Neural cell (in vitro differentiated cells): ENCODE measurements at regions not wholly inside any gene's neighbourhood (a gene's known extent, or its start where the extent isn't known, plus 50 kb on each side); places are given as distances from the start of the nearest gene placed in this dataset.
"Not testable (repeated sequence)": the region's sequence is repeated elsewhere in the genome, so short reads cannot be mapped to it uniquely, and the experiment has no call there.

ENCODE experiments used
- H2AFZ ChIP-seq: fragments of 200-600, 300-800 bp; sonication (generic), shearing (Covaris generic); 2 replicates; pipeline ENCODE4 v1.6.0; 2014; ENCODE audit warnings: low read depth, mild to moderate bottlenecking, antibody characterized with exemption, low read length, moderate library complexity
- H3F3A ChIP-seq: fragments of 200-600 bp; shearing (Covaris generic); 2 replicates; pipeline ENCODE4 v1.6.1; 2016; ENCODE audit warnings: mild to moderate bottlenecking, moderate library complexity, mixed read lengths, antibody characterized with exemption, low read length; ENCODE audit not compliant: insufficient read depth, poor library complexity, severe bottlenecking
- H3K27ac ChIP-seq: fragments of 200-600, 300-800 bp; sonication (generic), shearing (Covaris generic); 2 replicates; pipeline ENCODE4 v1.5.1; 2014; ENCODE audit warnings: mild to moderate bottlenecking, low read length, moderate library complexity
- H3K27me3 ChIP-seq: fragments of 300-800, 200-600 bp; sonication (generic), shearing (Covaris generic); 2 replicates; pipeline ENCODE4 v1.6.0; 2014; ENCODE audit warnings: mild to moderate bottlenecking, low read depth, low read length, moderate library complexity; ENCODE audit not compliant: insufficient read depth
- H3K36me3 ChIP-seq: fragments of 300-800, 200-600 bp; sonication (generic), shearing (Covaris generic); 2 replicates; pipeline ENCODE4 v1.5.1; 2014; ENCODE audit warnings: mild to moderate bottlenecking, antibody characterized with exemption, low read length, moderate library complexity; ENCODE audit not compliant: insufficient read depth
- H3K4me2 ChIP-seq: fragments of 300-800, 200-600 bp; sonication (generic), shearing (Covaris generic); 2 replicates; pipeline ENCODE4 v1.6.0; 2014; ENCODE audit warnings: mild to moderate bottlenecking, low read length
- H3K4me3 ChIP-seq: fragments of 300-800, 200-600 bp; sonication (generic), shearing (Covaris generic); 2 replicates; pipeline ENCODE4 v1.5.1; 2014; ENCODE audit warnings: mild to moderate bottlenecking, low read length, moderate library complexity
- H3K79me2 ChIP-seq: fragments of 200-600 bp; shearing (Covaris generic); replicated peaks from 2 replicates; pipeline ENCODE4 v1.6.0; 2014; ENCODE audit warnings: mild to moderate bottlenecking, low read length, moderate library complexity; ENCODE audit not compliant: insufficient read depth
- H3K9ac ChIP-seq: fragments of 300-800, 200-600 bp; sonication (generic), shearing (Covaris generic); 2 replicates; pipeline ENCODE4 v1.6.1; 2016; ENCODE audit warnings: mild to moderate bottlenecking, low read length, mixed read lengths
- H3K9me2 ChIP-seq: fragments of 200-600 bp; shearing (Covaris generic); 2 replicates; pipeline ENCODE4 v1.6.1; 2016; ENCODE audit warnings: mild to moderate bottlenecking, low read length, mixed read lengths; ENCODE audit not compliant: insufficient read depth
- H3K9me3 ChIP-seq: fragments of 200-600, 300-800 bp; sonication (generic), shearing (Covaris generic); 2 replicates; pipeline ENCODE4 v1.6.1; 2016; ENCODE audit warnings: mild to moderate bottlenecking, mixed run types, low read length, moderate library complexity, mixed read lengths
- H4K20me1 ChIP-seq: fragments of 200-600 bp; shearing (Covaris generic); 2 replicates; pipeline ENCODE4 v1.6.1; 2016; ENCODE audit warnings: mild to moderate bottlenecking, mixed run types; ENCODE audit not compliant: insufficient read depth
- EP300 ChIP-seq: fragments of 450-650 bp; conservative IDR thresholded peaks from 2 replicates; pipeline ENCODE4 v1.6.1; 2014; ENCODE audit warnings: antibody characterized with exemption, mild to moderate bottlenecking, moderate library complexity; ENCODE audit not compliant: poor library complexity, severe bottlenecking
- EZH2 ChIP-seq: fragments of 200-600, 300-800 bp; shearing (Covaris generic), sonication (generic); IDR thresholded peaks from 2 replicates; pipeline ENCODE4 v1.6.1; 2014; ENCODE audit warnings: antibody characterized with exemption, low read length, borderline replicate concordance, mild to moderate bottlenecking; ENCODE audit not compliant: insufficient read depth, poor library complexity, severe bottlenecking
- MXI1 ChIP-seq: fragments of 450-650 bp; conservative IDR thresholded peaks from 2 replicates; pipeline ENCODE4 v1.6.1; 2014; ENCODE audit warnings: antibody characterized with exemption, mild to moderate bottlenecking; ENCODE audit not compliant: poor library complexity, severe bottlenecking
- POLR2AphosphoS5 ChIP-seq: IDR thresholded peaks from 2 replicates; pipeline ENCODE4 v1.6.1; 2012
- RAD21 ChIP-seq: fragments of 450-650 bp; conservative IDR thresholded peaks from 2 replicates; pipeline ENCODE4 v1.6.1; 2014; ENCODE audit warnings: antibody characterized with exemption, mild to moderate bottlenecking, moderate library complexity
- SMC3 ChIP-seq: fragments of 450-650 bp; conservative IDR thresholded peaks from 2 replicates; pipeline ENCODE4 v1.6.1; 2014; ENCODE audit warnings: antibody characterized with exemption, mild to moderate bottlenecking, moderate library complexity; ENCODE audit not compliant: poor library complexity
- TAF1 ChIP-seq: IDR thresholded peaks from 2 replicates; pipeline ENCODE4 v1.6.1; 2012; ENCODE audit warnings: low read depth
- TF ChIP-seq, protein P1 (sequence below): IDR thresholded peaks from 2 replicates; pipeline ENCODE4 v1.6.1; 2012; ENCODE audit warnings: borderline replicate concordance
- TF ChIP-seq, protein P2 (sequence below): fragments of 450-650 bp; IDR thresholded peaks from 2 replicates; pipeline ENCODE4 v1.5.1; 2014; ENCODE audit warnings: antibody characterized with exemption, mild to moderate bottlenecking, moderate library complexity; ENCODE audit not compliant: poor library complexity, severe bottlenecking

DNA sequence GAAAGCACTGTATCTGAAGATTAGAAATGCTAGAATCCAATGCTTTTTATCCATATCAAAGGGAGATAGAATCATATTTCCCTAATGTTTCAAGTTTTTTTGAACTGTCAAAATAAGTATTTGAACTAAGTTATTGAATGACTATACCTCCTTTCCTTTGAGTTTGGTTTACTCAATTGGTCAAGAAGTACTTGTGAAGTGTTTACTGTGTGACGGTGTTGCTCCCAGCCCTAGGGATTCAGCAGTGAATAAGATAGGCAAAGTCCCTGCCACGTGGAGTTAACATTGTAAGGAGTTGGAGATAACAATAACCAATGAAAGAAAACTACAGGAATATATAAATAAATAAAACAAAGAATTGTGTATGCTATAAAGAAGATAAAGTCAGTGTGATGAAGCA lies 535.9 kb downstream of the FRK start:
- no peaks in the 10 kb centered on the region for H3K79me2 ChIP-seq
- no peaks in the 10 kb centered on the region for H3K9me3 ChIP-seq

DNA sequence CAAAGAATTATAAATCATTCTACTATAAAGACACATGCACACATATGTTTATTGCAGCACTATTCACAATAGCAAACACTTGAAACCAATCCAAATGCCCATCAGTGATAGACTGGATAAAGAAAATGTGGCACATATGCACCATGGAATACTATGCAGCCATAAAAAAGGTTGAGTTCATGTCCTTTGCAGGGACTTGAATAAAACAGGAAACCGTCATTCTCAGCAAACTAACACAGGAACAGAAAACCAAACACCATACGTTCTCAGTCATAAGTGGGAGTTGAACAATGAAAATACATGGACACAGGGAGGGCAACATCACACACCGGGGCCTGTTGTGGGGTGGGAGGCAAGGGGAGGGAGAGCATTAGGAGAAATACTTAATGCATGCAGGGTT lies 538.9 kb downstream of the FRK start:
- H3K9me2 ChIP-seq, H3K36me3 ChIP-seq, H3K9ac ChIP-seq, H3K4me2 ChIP-seq, H3K9me3 ChIP-seq, H3K4me3 ChIP-seq, H3K79me2 ChIP-seq, H4K20me1 ChIP-seq, H3F3A ChIP-seq, H3K27ac ChIP-seq, H2AFZ ChIP-seq, H3K27me3 ChIP-seq: not testable (repeated sequence)

More for the DNA sequence above, 535.9 kb downstream of the FRK start:
- Histone ChIP-seq H3K4me3 (no peak overlapping the region), H3K36me3 (no peaks in the 10 kb centered on the region), H3F3A (no peaks in the 10 kb centered on the region), H3K9me2 (no peaks in the 10 kb centered on the region), H4K20me1 (no peaks in the 10 kb centered on the region), H2AFZ (no peak overlapping the region), H3K27me3 (no peaks in the 10 kb centered on the region), H3K4me2 (no peak overlapping the region), H3K9ac (no peak overlapping the region), H3K27ac (no peak overlapping the region)
- no peak for TF ChIP-seq SMC3
- TF ChIP-seq POLR2AphosphoS5 = no peak
- no peak for TF ChIP-seq EP300
- TF ChIP-seq TAF1 = no peak
- TF ChIP-seq EZH2 = no peak
- TF ChIP-seq, protein P1, sequence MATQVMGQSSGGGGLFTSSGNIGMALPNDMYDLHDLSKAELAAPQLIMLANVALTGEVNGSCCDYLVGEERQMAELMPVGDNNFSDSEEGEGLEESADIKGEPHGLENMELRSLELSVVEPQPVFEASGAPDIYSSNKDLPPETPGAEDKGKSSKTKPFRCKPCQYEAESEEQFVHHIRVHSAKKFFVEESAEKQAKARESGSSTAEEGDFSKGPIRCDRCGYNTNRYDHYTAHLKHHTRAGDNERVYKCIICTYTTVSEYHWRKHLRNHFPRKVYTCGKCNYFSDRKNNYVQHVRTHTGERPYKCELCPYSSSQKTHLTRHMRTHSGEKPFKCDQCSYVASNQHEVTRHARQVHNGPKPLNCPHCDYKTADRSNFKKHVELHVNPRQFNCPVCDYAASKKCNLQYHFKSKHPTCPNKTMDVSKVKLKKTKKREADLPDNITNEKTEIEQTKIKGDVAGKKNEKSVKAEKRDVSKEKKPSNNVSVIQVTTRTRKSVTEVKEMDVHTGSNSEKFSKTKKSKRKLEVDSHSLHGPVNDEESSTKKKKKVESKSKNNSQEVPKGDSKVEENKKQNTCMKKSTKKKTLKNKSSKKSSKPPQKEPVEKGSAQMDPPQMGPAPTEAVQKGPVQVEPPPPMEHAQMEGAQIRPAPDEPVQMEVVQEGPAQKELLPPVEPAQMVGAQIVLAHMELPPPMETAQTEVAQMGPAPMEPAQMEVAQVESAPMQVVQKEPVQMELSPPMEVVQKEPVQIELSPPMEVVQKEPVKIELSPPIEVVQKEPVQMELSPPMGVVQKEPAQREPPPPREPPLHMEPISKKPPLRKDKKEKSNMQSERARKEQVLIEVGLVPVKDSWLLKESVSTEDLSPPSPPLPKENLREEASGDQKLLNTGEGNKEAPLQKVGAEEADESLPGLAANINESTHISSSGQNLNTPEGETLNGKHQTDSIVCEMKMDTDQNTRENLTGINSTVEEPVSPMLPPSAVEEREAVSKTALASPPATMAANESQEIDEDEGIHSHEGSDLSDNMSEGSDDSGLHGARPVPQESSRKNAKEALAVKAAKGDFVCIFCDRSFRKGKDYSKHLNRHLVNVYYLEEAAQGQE = no peak
- TF ChIP-seq MXI1 = no peak
- no peak for TF ChIP-seq RAD21

DNA sequence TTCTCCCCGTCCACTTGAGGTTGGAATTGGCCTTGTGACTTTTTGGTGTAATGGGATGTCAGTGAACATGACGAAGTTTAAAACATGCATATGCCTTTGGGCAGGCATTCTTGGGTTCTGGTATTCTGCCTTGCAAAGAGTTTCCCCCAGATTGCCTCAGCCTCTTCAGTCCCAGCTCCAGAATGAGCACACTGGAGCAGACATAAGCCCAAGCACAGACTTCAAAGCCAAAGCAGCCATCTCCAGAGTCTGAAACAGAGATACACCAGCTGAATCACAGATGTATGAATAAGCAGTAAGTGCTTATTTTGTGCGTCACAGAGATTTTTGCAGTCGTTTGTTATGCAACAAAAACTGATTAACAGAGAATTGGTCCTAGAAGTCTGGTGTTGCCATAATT lies 546.0 kb downstream of the FRK start:
- H3K27ac ChIP-seq = no peak overlapping the region
- no peak overlapping the region for H3K9ac ChIP-seq
- H3K9me2 ChIP-seq = no peaks in the 10 kb centered on the region
- TF ChIP-seq TAF1 (no peak), EZH2 (no peak), SMC3 (no peak), RAD21 (no peak), POLR2AphosphoS5 (no peak), EP300 (no peak), MXI1 (no peak)
- TF ChIP-seq, protein P1 = no peak
- TF ChIP-seq, protein P2, sequence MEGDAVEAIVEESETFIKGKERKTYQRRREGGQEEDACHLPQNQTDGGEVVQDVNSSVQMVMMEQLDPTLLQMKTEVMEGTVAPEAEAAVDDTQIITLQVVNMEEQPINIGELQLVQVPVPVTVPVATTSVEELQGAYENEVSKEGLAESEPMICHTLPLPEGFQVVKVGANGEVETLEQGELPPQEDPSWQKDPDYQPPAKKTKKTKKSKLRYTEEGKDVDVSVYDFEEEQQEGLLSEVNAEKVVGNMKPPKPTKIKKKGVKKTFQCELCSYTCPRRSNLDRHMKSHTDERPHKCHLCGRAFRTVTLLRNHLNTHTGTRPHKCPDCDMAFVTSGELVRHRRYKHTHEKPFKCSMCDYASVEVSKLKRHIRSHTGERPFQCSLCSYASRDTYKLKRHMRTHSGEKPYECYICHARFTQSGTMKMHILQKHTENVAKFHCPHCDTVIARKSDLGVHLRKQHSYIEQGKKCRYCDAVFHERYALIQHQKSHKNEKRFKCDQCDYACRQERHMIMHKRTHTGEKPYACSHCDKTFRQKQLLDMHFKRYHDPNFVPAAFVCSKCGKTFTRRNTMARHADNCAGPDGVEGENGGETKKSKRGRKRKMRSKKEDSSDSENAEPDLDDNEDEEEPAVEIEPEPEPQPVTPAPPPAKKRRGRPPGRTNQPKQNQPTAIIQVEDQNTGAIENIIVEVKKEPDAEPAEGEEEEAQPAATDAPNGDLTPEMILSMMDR = no peak
- H3K4me2 ChIP-seq = no peak overlapping the region
- no peaks in the 10 kb centered on the region for H3K27me3 ChIP-seq
- H3K79me2 ChIP-seq = no peaks in the 10 kb centered on the region
- H3K4me3 ChIP-seq = no peak overlapping the region
- no peaks in the 10 kb centered on the region for H3K9me3 ChIP-seq
- H3K36me3 ChIP-seq = no peaks in the 10 kb centered on the region
- H3F3A ChIP-seq = no peaks in the 10 kb centered on the region
- H2AFZ ChIP-seq = no peak overlapping the region
- no peaks in the 10 kb centered on the region for H4K20me1 ChIP-seq
